Mesodermal cell (in vitro differentiated cells): ENCODE measurements at regions not wholly inside any gene's neighbourhood (a gene's known extent, or its start where the extent isn't known, plus 50 kb on each side); places are given as distances from the start of the nearest gene placed in this dataset.

Experiments used
- H3K27ac ChIP-seq: 2 replicates; pipeline ENCODE4 v1.7.0; 2013; ENCODE audit warnings: mild to moderate bottlenecking, low read depth, low read length, moderate library complexity; ENCODE audit not compliant: severe bottlenecking
- H3K36me3 ChIP-seq: 2 replicates; pipeline ENCODE4 v1.7.1; 2013; ENCODE audit warnings: mild to moderate bottlenecking, low read length, moderate library complexity; ENCODE audit not compliant: control insufficient read depth, insufficient read depth
- H3K4me1 ChIP-seq: one replicate; pipeline ENCODE4 v1.7.1; 2013; ENCODE audit warnings: mild to moderate bottlenecking, low read length; ENCODE audit not compliant: insufficient read depth, control insufficient read depth, poor library complexity, severe bottlenecking
- H3K4me3 ChIP-seq: 2 replicates; pipeline ENCODE4 v1.7.0; 2013; ENCODE audit warnings: low read length, control low read depth, mild to moderate bottlenecking; ENCODE audit not compliant: insufficient read depth, poor library complexity, severe bottlenecking; ENCODE audit errors: extremely low read depth
- H3K9me3 ChIP-seq: 2 replicates; pipeline ENCODE4 v1.7.1; 2013; ENCODE audit warnings: mild to moderate bottlenecking, low read length, moderate library complexity; ENCODE audit not compliant: control insufficient read depth
- WGBS, 2 experiments: methylation state at CpG; one replicate each; pipeline ENCODE4 v1.1.5; 2013; ENCODE audit warnings: missing lambda C conversion rate in 2 of 2; ENCODE audit not compliant: insufficient coverage in 2 of 2; 5-methylcytosine and 5-hydroxymethylcytosine counted together

DNA sequence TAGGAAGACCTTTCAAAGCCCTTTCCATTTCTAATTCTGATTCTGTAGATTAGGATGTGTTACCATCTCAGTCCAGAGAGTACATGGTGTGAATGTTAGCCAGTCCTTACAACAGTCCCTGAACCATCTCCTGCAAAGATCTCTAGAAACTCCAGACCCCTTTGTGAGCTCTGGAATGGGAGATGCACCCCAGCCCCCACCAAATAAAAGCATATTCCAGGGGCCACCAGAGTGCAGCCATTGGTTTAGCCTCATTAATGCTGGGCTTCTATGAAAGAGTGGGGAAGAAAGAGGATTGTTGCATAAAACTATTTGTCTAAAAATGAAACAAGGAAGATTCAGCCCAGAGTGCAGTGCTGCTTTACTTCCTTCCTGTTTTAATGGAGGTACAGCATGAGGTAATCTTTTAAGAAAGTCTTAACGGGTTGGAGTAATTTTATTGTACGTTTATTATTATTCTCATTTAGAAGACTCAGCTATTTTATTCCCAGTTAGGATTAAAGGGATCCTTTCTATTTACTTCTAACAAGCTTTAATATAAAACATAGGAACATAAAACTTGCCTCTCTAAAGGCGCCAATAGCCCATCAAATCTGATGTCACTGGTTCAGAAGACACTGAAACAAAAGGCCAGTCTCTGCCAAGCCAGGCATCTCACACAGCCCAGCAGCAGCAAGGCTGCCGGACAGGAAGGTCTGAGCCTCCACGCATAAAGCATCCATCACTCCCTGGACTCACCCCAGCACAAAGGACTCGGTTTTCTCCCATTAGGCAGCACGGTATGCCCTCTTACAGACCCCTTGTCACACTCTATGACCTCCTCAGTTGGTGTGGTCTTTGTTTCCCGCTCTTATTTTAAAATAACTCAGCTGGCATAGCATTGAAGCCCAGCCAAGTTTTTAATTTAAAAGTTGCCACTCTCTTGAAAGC is 203.9 kb upstream of the BLID start:
- H3K4me1 ChIP-seq = no peaks in the 10 kb centered on the region
- no peaks in the 10 kb centered on the region for H3K36me3 ChIP-seq
- peak overlapping the region; percentile 13 for H3K27ac ChIP-seq
- H3K9me3 ChIP-seq = no peaks in the 10 kb centered on the region
- WGBS, 2 experiments = 58 to 71% methylated on average over 6 of the region's 8 CpGs
- H3K4me3 ChIP-seq = no peak overlapping the region

DNA sequence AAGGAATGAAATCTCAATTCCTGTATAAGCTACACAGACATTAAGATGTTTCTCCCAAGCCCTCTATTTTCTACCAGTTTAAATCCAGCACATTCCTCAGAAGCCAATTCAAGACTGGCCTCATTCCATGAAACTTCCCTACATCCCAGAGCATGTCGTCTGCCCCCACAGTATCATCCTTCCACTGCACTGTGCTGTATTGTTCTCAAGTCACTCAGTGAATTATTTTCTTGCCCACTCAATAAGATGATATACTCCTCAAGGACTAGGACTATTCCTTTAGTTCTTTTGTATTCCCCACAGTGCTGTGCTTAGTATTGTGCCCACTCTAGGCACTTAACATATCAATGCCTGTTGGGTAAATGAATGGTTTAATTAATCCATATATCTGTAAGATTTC is 203.1 kb upstream of the BLID start:
- Histone ChIP-seq H3K36me3 (no peaks in the 10 kb centered on the region), H3K27ac (no peak overlapping the region), H3K9me3 (no peaks in the 10 kb centered on the region), H3K4me1 (no peaks in the 10 kb centered on the region), H3K4me3 (no peak overlapping the region)
- WGBS, 2 experiments = 50 to 55% methylated on average over 1 of the region's 1 CpG

DNA sequence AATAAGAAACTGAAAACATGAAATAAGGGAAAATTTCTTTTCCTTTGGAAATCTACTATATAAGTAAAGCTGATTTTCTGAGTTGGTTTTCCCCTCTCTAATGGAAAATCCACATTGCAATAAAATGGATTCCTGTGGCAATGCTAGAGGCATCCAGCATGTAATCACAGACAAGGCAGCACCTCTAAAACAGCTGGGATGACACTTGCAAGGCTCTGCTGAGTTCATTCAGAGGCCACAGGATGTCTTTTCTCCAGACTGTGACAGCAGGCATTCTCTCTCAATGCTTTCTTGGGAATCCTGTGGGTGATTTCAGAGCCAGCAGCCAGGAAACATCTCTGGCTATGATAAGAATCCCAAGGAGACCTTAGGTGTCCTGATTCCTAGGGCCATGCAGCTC is 201.3 kb upstream of the BLID start:
- Histone ChIP-seq H3K4me1 (no peaks in the 10 kb centered on the region), H3K36me3 (no peaks in the 10 kb centered on the region), H3K27ac (peak overlapping the region; percentile 16), H3K4me3 (no peak overlapping the region), H3K9me3 (no peaks in the 10 kb centered on the region)

DNA sequence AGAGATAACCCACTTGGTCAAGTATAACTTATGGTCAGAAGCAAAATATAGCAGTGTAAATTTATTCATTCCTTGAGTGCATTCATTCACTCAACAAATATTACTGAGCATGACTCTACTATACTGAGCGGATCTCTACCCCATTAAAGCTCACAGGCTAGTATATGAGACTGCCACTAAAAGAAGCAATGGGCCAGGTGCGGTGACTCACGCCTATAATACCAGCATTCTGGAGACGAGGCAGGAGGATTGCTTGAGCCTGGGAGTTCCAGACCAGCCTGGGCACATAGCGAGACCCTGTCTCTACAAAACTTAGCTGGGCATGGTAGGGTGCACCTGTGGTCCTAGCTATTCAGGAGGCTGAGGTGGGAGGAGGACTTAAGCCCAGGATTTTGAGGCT is 197.6 kb upstream of the BLID start:
- Histone ChIP-seq H3K36me3 (no peaks in the 10 kb centered on the region), H3K4me1 (peaks cover 9% of the 10 kb centered on the region), H3K9me3 (no peaks in the 10 kb centered on the region), H3K27ac (no peak overlapping the region), H3K4me3 (no peak overlapping the region)
- WGBS, 2 experiments = 82 to 91% methylated on average over 4 to 5 of the region's 5 CpGs

DNA sequence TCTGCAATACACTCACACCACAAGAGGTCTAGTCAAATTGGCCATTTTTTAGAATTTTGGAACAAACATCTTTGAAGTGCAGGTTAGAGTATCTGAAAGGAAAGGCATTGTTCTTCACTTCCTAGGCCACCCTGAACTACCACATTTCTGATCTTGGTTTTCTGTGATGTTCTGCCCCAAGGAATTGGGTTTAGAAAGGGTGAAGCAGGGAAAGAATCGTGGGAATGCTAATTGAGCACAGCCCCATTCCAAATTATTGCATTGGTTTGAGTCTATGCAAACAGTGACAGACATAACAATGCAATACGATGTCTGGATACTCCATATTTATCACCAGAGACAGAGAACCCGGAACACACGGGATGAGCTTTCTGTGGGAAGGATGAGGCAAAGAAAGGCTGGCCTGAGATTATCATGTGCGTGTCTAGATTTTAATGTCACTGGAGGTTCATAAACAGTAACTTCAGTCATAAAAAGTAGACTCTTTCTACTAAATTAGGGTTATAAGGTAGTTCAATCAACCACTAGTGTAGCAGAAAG is 195.3 kb upstream of the BLID start:
- Histone ChIP-seq H3K4me3 (no peak overlapping the region), H3K4me1 (peaks cover 9% of the 10 kb centered on the region), H3K27ac (no peak overlapping the region), H3K9me3 (no peaks in the 10 kb centered on the region), H3K36me3 (no peaks in the 10 kb centered on the region)
- WGBS, 2 experiments = 95 to 100% methylated on average over 1 to 3 of the region's 5 CpGs

DNA sequence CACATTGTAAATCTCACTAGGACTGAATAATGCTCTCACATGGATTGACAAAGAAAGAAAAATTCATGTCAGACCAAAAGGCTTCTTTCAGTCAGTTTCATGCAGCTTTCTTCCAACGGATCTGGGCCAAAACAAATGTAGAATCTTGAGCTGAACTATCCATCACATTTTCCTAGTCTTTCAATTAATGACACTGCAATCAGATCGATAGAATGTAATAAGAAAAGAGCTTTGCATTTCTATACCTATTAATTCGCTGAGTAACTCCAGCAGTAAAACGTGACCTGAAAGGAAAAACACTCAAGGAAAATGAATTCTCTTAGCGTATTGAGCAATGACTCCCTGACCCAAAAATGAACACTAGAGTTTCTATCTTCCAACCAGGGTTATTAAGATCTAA is 194.8 kb upstream of the BLID start:
- 87 to 93% methylated on average over 3 to 4 of the region's 5 CpGs for WGBS, 2 experiments
- no peaks in the 10 kb centered on the region for H3K9me3 ChIP-seq
- no peak overlapping the region for H3K4me3 ChIP-seq
- H3K36me3 ChIP-seq = no peaks in the 10 kb centered on the region
- no peak overlapping the region for H3K27ac ChIP-seq
- H3K4me1 ChIP-seq = peaks cover 9% of the 10 kb centered on the region

DNA sequence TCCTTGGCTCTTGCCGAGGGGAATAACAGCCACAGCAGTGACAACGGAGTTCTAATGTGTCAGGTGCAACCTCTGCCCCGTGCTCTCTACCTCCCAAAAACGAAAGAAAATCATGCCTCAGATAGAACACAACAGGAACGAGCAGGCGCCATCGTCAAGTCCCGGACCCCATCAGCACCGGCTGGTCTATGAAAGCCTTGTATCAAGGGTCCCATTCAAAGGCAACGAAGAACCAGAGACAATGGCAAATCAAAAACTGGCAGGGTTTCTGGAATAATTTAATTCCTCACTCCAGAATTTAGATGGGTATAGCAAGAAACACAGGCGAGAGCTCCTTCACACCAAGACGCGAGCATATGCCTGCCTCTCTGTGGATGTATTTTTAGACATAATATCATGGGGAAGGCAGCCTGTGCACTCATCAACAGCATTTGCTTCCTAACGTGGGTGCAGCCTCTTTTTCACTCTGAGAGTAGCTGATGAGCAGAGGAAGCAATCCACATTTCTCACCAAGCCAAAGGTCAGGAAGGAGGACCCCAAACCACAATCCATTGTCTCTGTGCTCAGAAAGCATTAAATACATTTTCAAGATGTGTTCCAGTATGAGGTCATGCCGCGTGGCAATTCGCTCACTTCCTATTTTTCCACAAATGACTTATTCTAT is 193.4 kb upstream of the BLID start:
- WGBS, 2 experiments = 85 to 88% methylated on average over 10 to 11 of the region's 17 CpGs
- H3K9me3 ChIP-seq = no peaks in the 10 kb centered on the region
- H3K4me3 ChIP-seq = no peak overlapping the region
- H3K36me3 ChIP-seq = no peaks in the 10 kb centered on the region
- peaks cover 9% of the 10 kb centered on the region for H3K4me1 ChIP-seq
- no peak overlapping the region for H3K27ac ChIP-seq

DNA sequence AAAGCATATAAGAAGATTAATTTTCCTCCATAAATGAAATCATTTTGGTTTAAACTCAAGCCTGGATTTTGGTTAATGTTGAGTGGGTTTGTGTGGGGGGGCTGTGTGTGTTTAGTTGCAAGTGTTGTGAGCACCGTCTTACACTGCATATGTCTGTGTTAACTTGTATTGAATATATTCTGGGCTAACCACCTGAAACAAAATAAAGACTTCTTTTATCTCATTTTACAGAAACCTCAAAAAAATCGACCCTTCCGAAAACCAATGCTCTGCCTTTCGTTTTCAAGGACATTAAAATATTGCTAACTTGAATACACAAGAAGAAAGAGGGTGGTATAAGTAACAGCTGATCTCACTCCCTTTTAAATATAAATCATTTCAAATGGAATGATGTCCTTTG is 192.2 kb upstream of the BLID start:
- WGBS, 2 experiments = no CpG with 5 or more reads among the region's 4 CpGs
- Histone ChIP-seq H3K9me3 (no peaks in the 10 kb centered on the region), H3K27ac (no peak overlapping the region), H3K36me3 (no peaks in the 10 kb centered on the region), H3K4me3 (no peak overlapping the region), H3K4me1 (peaks cover 9% of the 10 kb centered on the region)

DNA sequence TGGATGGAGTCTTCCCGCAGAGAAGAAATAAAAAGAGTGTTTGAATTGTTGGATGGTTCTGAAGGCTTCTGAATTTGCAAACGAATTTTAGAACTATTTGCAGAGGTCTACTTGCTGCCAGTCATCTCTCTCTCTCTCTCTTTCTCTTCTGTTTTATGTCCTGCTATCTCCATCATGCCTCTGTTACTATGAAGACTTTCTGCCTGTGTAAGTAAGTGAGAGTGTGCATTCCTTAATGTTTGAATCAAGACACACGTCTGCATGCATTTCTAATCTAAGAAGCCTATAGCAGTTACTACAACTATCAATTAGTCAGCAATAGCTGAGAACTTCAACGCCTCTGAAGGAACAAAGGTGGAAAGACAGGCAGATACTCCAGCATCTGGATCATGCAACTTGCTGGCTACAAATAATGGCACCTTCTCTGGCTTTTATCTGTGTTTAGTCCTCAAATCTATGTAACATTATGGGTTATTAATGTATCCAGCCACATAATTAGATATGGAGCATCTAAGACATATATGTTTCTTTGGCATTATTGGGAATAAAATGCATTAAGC is 191.5 kb upstream of the BLID start:
- Histone ChIP-seq H3K27ac (no peak overlapping the region), H3K4me1 (peaks cover 9% of the 10 kb centered on the region), H3K36me3 (no peaks in the 10 kb centered on the region), H3K4me3 (no peak overlapping the region), H3K9me3 (no peaks in the 10 kb centered on the region)
- WGBS, 2 experiments = 60 to 87% methylated on average over 1 to 2 of the region's 4 CpGs

DNA sequence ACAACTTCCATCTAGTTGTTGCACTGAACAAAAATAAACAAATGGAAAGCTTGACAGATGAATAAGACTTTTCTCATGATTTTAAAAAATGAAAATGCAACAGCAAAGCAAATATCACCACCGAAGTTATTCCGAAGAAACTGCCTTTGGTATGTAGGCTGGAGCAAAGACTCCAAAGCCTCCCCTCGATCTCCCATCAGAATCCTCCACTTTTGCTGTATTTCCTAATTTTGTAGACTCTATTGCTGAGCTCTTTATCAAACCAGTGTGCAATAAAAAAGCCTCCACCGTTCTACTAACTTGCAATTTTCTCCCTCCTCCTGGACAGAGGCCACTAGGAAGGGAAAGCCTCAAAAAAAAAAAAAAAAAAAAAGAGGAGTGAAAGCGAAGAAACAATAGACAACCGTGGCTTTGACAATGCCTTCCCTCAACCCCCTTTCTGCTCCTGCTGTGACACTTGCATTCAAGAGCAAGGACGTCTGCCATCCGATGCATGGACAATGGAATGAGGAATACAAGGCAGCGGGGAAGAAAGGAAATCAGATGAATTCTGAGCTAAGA is 190.9 kb upstream of the BLID start:
- Histone ChIP-seq H3K4me3 (no peak overlapping the region), H3K27ac (no peak overlapping the region), H3K9me3 (no peaks in the 10 kb centered on the region), H3K36me3 (no peaks in the 10 kb centered on the region), H3K4me1 (peaks cover 9% of the 10 kb centered on the region)
- WGBS, 2 experiments = 61 to 74% methylated on average over 6 of the region's 9 CpGs
